Left renal cortex interstitium (tissue), 4 donors: ENCODE measurements at regions not wholly inside any gene's neighbourhood (a gene's known extent, or its start where the extent isn't known, plus 50 kb on each side); places are given as distances from the start of the nearest gene placed in this dataset.

Experiments used
- DNase-seq, 4 donors: peaks; one replicate each; pipeline ENCODE4 v3.0.0-alpha.2; 2013; ENCODE audit warnings: low read depth in 4 of 4, low spot score in 2 of 4, missing footprints in 1 of 4

DNA sequence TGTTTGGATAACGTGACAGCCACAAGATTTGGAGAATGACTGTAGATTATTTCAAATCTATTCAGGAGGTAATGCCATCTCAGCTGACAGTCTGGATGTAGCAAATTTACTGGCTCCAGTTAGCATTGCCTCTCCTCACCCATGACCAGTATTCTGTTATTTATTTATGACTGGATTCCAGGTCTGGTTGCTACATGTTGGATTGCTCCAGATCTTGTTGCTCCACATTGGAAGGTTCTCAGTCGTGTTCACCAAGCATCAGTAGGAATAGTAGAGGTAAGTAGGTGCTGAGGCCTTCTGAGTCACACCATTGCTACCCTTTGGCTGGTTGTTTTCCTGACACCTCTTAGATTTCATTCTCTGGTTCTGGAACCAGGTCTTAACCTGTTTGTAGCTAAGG, 69.5 kb upstream of the ELOVL5 start:
- no peak for DNase-seq

DNA sequence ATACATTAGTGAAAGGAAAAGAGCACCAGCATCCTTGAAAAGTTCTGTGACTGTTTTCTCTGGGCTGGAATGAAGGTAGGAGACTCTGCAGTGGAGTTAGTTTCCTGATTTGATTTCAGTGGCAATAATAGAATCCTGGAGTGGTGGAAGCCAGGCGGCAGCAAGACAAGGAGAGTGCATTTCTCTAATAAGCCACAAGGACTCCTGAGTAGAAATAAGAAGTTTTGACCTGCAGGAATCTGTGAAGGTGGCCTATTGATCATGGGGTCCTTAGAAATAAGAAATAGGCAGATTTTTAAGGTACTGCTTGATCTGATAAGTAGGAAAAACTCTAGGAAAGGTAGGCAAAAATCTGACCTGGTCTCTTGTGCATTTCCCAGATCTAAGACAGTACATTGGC, 68.4 kb upstream of the ELOVL5 start:
- no peak for DNase-seq

DNA sequence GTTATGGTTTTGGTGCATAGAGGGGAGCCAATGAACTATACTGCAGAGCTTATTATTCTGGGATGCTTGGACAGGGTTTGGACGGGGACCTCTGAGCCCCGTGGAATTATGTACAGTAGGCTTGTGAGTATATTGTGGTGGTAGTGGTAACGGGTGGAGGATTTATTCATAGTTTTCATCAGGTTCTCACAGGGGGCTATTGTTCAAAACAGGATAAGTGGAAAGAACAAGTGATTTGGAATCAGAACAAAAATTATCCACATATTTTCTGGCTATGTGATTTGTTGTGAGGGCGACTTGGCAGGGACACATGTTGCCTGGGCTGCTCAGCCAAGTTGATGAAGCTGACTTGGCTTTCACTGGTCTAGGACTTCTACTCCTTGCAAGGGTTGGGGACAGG, 64.6 kb upstream of the ELOVL5 start:
- no peak for DNase-seq

DNA sequence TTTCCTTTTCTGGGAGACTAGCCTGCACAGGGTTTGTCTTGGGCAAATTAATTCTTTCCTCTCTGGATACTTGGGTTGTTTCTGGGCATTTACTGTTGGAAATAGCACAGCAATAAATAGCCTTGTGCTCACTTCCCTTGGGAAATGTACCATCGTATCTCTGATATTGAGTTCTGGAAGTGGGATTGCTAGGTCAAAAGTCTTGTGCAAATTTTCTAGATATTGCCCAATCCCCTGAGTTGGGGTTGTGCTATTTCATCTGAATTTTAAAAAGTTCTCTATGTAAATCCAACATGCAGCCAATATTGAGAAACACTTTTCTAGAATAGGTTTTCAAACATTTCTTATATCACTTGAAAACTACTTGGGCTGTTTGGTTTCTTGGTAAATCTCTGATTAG, 64.0 kb upstream of the ELOVL5 start:
- DNase-seq, result no peak

DNA sequence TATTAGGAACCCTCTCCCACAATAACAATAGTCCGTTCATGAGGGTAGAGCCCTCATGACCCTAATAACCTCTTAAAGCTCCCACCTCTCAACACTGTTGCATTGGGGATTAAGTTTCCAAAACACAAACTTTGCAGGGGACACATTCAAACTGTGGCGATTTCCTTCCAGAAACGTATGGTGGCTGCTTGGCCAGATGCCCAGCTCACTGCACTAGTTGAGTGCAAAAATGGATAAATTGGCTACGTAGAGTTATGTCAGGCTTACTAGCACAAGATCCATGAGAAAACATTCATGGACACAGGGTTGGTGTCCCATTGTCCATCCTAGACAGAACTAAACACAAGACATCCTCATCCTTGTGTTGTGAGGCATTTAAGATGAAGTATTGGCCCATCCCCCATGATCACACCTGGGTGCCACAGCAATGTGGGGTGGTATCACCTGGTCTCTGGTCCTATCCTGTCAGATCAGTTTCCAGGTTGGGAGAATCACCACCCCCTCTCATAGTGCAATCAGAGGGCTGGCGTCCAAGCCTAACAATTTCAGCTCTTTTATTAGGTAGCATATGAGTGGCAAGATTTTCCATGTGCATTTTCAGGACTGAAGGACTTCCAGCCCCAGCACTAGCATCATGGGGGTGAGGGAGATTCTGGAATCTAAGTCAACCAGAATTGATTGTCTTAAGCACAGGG, 63.4 kb upstream of the ELOVL5 start:
- DNase-seq, result no peak

DNA sequence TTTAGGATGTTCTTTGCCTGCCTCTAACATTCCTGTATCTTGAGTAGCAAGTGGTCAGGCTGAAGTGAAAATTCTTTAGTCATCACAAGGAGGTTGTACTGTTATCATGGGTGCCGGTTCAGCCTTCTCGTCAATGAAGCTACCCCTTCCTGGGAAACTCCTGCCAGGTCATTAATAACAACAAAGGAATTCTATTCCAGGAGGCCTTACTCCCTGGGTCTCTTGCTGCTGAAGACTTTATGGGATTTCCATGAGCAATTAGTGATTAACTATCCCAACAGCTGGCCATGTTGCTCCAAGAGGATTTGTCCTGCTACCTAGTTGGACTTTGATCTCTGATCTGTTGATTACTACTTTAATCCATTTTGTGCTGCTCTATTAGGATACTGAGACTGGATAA, 62.7 kb upstream of the ELOVL5 start:
- DNase-seq, result no peak

DNA sequence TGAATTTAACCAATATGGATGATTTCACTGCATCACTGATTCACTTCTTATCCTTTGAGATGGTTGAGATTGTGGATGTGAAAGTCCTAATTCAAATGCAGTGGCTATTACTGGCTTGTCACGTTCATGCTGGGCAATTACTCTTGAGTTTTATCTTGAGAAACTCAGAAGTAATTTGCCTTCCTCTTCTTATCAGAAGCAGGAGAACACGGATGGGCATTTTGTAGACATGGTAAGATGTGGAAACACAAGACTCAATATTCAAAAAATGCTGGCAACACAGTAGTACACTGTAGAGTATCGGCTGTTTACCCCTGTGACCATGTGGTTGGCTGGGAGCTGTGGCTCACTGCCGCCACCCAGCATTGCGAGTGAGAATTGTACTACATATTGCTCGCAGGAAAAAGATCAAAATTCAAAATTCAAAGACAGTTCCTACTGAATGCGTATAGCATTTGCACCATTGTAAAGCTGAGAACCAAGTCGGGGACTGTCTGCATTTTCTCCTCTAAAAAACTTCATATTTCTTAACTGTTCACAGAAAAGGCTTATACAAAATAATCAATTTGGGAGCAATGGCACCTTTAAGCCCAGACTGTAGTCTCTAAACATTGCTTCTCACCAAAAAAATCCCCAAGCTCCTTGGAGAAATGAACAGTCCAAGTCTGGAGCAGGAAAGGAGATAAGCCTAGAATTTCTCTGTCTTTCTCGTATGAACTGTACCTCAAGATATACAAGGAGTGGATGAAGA, 61.9 kb upstream of the ELOVL5 start:
- DNase-seq, result no peak

DNA sequence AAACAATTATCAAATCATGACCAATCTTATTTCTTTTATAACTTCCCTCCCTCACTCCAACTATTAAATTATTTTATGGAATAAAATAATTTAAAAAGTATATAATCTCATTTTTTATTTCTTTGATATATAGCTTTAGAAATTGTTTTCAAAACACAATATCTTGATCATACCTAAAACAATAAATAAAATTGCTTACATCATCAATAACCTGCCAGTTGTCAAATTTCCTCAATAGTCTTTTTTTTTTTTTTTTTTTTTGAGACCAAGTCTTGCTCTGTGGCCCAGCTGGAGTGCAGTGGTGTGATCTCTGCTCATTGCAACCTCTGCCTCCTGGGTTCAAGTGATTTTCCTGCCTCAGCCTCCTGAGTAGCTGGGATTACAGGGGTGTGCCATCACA, 60.1 kb upstream of the ELOVL5 start:
- no peak for DNase-seq

DNA sequence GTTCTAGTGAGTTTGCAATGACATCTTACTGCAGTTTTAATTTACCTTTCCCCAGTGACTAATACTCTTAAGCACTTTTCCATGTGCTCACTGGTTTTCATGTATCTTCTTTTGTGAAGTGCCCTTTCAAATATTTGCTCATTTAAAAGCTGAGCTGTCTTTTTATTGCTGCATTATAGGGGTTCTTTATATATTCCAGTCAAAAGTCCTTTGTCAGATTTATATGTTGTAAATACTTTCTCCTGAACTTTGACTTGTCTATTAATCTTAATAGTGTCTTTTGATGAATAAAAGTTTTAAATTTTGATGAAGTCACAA, 50.2 kb upstream of the ELOVL5 start:
- DNase-seq, result no peak

DNA sequence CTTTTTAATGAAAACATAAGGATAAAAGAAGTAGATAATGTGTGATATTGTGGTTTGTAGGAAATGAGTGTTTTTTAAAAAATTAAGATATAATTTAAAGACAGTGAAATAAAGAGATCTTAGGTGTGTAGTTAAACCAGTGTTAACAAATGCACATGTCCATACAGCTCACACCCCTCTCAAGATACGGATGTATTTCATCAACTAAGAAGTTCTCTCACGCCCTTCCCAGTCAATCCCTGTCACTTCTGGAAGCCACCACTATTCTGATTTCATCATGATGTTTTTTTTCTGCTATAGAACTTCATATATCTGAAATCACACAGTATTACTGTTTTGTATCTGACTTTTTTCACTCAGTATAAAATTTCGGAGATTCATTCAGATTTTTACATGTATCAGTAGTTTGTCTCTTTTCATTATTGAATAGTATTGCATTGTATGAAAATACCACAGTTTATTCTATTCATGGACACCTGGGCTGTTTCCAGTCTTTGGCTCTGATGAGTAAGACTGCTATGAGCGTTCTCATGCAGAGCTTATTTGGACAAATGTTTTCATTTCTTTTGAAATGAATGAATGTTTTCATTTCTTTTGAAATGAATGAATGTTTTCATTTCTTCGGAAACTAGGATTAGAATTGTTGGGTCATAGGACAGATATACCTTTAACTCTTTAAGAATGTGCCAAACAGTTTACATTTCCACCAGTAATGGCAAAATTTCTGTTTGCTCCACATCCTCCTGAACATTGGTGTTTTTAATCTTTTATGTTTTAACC, 49.7 kb upstream of the ELOVL5 start:
- no peak for DNase-seq
